ENCODE measurements at regions not wholly inside any gene's neighbourhood (a gene's known extent, or its start where the extent isn't known, plus 50 kb on each side); places are given as distances from the start of the nearest gene placed in this dataset.

DNA sequence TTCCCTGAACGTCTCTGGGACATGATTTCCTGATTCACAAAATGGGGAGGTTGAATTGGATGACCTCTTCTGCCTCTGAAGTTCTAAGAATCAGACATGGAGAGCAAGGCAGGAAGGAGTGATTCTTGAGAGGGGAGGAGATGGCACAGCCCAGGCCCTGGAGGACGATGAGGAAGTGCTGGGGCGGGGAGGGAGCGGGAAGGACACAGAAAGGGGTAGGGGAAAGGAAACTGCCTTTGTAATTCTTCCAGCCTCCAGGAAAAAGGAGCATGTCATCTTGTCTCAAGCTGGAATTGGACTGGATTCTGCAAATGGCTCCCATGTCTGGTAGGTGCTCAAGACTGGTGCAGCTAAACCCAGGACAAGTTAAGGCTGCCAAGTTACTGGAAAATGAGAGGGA lies 97.0 kb upstream of the NCK2 start:
- Histone ChIP-seq H3K79me2 (ENCODE audit: control insufficient read depth, insufficient read depth, low read length) (no peaks in the 10 kb centered on the region), H3K9ac (ENCODE audit: low read length) (no peak overlapping the region), H3K4me3 (ENCODE audit: control extremely low read depth in 1 of 5, extremely low read depth in 1 of 5, insufficient read depth in 1 of 5, low read depth in 2 of 5, low read length in 4 of 5) (no peak overlapping the region), H2AFZ (ENCODE audit: insufficient read depth, low read depth, low read length, poor library complexity, severe bottlenecking) (no peak overlapping the region), H4K20me1 (ENCODE audit: control insufficient read depth, insufficient read depth, low read length, poor library complexity, severe bottlenecking) (no peaks in the 10 kb centered on the region), H3K4me2 (replicated peaks; ENCODE audit: low read depth, low read length, poor library complexity, severe bottlenecking) (no peak overlapping the region), H3K36me3 (replicated peaks in 1 of 2; ENCODE audit: control extremely low read depth in 1 of 2, control insufficient read depth in 1 of 2, extremely low read depth in 1 of 2, insufficient read depth in 2 of 2, low read length in 1 of 2) (no peaks in the 10 kb centered on the region), H3K27ac (ENCODE audit: low read length in 2 of 2) (no peak overlapping the region), H3K27me3 (replicated peaks in 1 of 4; ENCODE audit: control extremely low read depth in 1 of 4, control insufficient read depth in 3 of 4, insufficient read depth in 4 of 4, low read length in 3 of 4) (peaks cover 0 to 3% (median 0%) of the 10 kb centered on the region in 4 experiments), H3K4me1 (ENCODE audit: control insufficient read depth in 2 of 2, insufficient read depth in 2 of 2, low read length in 2 of 2) (no peaks in the 10 kb centered on the region), H3K9me3 (ENCODE audit: control extremely low read depth in 1 of 3, control insufficient read depth in 2 of 3, insufficient read depth in 1 of 3, low read length in 2 of 3) (peaks cover 0 to 9% (median 2%) of the 10 kb centered on the region in 3 donors)
- H3K4me1 Mint-ChIP-seq: peaks cover 4% of the 10 kb centered on the region
- POLR2A ChIA-PET: no interaction called here
- intact Hi-C loops (cut with micrococcal nuclease): no loop called here
- 88% methylated on average over 4 of the region's 4 CpGs for WGBS (ENCODE audit: insufficient coverage)
- DNase-seq (no peak), ATAC-seq (ENCODE audit: low read depth) (no peak)
- H3K27me3 Mint-ChIP-seq: peaks cover 16% of the 10 kb centered on the region
- H3K9me3 Mint-ChIP-seq (ENCODE audit: insufficient read depth): no peaks in the 10 kb centered on the region
- no peak overlapping the region for H3K4me3 Mint-ChIP-seq
- CTCF ChIA-PET: no interaction called here
- no peak overlapping the region for H3K27ac Mint-ChIP-seq
- no peak for TF ChIP-seq EZH2 (IDR thresholded peaks at IDR 0.05; ENCODE audit: borderline replicate concordance, insufficient read depth, low read depth, low read length, poor library complexity, severe bottlenecking)
- TF ChIP-seq, protein P1, sequence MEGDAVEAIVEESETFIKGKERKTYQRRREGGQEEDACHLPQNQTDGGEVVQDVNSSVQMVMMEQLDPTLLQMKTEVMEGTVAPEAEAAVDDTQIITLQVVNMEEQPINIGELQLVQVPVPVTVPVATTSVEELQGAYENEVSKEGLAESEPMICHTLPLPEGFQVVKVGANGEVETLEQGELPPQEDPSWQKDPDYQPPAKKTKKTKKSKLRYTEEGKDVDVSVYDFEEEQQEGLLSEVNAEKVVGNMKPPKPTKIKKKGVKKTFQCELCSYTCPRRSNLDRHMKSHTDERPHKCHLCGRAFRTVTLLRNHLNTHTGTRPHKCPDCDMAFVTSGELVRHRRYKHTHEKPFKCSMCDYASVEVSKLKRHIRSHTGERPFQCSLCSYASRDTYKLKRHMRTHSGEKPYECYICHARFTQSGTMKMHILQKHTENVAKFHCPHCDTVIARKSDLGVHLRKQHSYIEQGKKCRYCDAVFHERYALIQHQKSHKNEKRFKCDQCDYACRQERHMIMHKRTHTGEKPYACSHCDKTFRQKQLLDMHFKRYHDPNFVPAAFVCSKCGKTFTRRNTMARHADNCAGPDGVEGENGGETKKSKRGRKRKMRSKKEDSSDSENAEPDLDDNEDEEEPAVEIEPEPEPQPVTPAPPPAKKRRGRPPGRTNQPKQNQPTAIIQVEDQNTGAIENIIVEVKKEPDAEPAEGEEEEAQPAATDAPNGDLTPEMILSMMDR (IDR thresholded peaks at IDR 0.05): no peak

DNA sequence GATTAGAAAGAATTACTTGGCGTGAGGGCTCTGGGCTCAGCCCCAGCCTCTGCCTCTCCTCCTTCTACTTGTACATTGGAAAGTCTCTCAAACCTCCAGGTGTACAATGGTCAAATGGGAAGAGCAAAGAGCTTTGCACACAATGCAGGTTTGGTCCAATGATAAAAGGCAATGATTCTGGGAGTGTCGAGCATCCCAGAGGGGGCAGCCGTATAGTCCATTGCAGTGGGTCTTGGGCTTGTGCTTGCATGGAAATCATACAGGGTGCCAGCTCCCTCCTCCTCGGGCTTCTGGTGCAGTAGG lies 98.0 kb upstream of the NCK2 start:
- no peak overlapping the region for H3K27ac Mint-ChIP-seq

More for the DNA sequence above, 98.0 kb upstream of the NCK2 start:
- Mint-ChIP-seq H3K4me1 (peaks cover 4% of the 10 kb centered on the region), H3K4me3 (no peak overlapping the region), H3K27me3 (peaks cover 20% of the 10 kb centered on the region), H3K9me3 (ENCODE audit: insufficient read depth) (no peaks in the 10 kb centered on the region)
- Histone ChIP-seq H4K20me1 (ENCODE audit: control insufficient read depth, insufficient read depth, low read length, poor library complexity, severe bottlenecking) (no peaks in the 10 kb centered on the region), H3K9me3 (ENCODE audit: control extremely low read depth in 1 of 3, control insufficient read depth in 2 of 3, insufficient read depth in 1 of 3, low read length in 2 of 3) (peaks cover 0 to 9% (median 2%) of the 10 kb centered on the region in 3 donors), H2AFZ (ENCODE audit: insufficient read depth, low read depth, low read length, poor library complexity, severe bottlenecking) (no peak overlapping the region), H3K4me1 (ENCODE audit: control insufficient read depth in 2 of 2, insufficient read depth in 2 of 2, low read length in 2 of 2) (no peaks in the 10 kb centered on the region), H3K4me2 (replicated peaks; ENCODE audit: low read depth, low read length, poor library complexity, severe bottlenecking) (no peak overlapping the region), H3K27me3 (replicated peaks in 1 of 4; ENCODE audit: control extremely low read depth in 1 of 4, control insufficient read depth in 3 of 4, insufficient read depth in 4 of 4, low read length in 3 of 4) (peaks cover 0 to 3% (median 0%) of the 10 kb centered on the region in 4 experiments), H3K4me3 (ENCODE audit: control extremely low read depth in 1 of 5, extremely low read depth in 1 of 5, insufficient read depth in 1 of 5, low read depth in 2 of 5, low read length in 4 of 5) (no peak overlapping the region), H3K36me3 (replicated peaks in 1 of 2; ENCODE audit: control extremely low read depth in 1 of 2, control insufficient read depth in 1 of 2, extremely low read depth in 1 of 2, insufficient read depth in 2 of 2, low read length in 1 of 2) (no peaks in the 10 kb centered on the region), H3K27ac (ENCODE audit: low read length in 2 of 2) (no peak overlapping the region), H3K9ac (ENCODE audit: low read length) (no peak overlapping the region), H3K79me2 (ENCODE audit: control insufficient read depth, insufficient read depth, low read length) (no peaks in the 10 kb centered on the region)
- POLR2A ChIA-PET: no interaction called here
- TF ChIP-seq, protein P1 (IDR thresholded peaks at IDR 0.05): no peak
- no peak for TF ChIP-seq EZH2 (IDR thresholded peaks at IDR 0.05; ENCODE audit: borderline replicate concordance, insufficient read depth, low read depth, low read length, poor library complexity, severe bottlenecking)
- WGBS (ENCODE audit: insufficient coverage): 92% methylated on average over 3 of the region's 4 CpGs
- CTCF ChIA-PET: no interaction called here
- DNase-seq (no peak), ATAC-seq (ENCODE audit: low read depth) (no peak)
- intact Hi-C loops (cut with micrococcal nuclease): no loop called here
